ENCODE measurements at regions not wholly inside any gene's neighbourhood (a gene's known extent, or its start where the extent isn't known, plus 50 kb on each side); places are given as distances from the start of the nearest gene placed in this dataset.

DNA sequence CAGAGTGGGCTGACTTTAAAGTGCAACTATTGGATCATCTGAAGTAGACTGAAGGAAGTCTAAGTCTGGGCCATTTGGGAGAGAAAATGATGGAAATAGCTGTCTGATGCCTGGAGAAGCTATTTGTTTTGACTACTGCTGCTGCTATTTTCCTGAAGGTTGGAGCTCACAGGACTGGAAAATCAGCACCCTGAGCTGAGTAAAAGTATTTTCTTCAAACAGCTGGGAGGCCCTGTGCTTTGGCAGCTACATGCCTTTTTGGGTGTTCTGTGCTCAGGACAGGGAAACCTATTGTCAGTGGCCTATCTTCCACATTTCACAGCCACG, 302.6 kb downstream of the ENC1 start:
- ATAC-seq (peak; percentile 24), DNase-seq (ENCODE audit: low spot score) (no peak)
- intact Hi-C loops (cut with DNase I), result no loop called here

DNA sequence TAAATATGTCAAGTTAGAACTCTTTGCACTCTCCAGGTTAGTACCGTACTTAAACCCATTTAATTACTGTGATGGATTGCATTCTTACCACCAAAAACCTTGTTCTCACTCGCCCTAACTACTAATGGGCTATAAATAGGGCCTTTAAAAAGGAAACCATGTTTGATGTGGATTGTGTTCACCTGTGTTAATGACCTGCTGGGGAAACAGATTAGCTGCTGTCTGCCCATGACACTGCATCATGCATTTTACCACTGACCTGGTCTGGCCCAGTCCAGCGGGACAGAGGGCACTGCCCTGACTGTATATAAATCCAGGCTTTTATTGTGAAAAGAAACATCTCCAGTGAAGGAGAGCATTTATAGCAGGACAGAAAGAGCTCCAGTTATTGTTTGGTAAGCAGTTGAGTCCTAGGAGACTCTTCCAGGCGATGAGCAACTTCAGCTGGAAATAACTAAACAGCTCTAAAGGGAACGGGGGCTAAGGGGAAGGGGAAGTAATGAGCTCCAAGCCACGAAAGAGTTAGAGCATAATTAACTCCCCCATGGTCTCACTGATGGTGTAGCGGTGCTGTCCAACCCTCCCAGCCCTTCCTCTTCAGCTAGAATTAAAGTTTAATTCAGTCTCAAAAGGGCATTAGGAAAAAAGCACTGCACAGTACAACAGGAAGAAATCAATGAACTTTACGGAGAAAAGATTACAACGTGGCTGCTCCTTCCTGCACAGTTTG, 303.1 kb downstream of the ENC1 start:
- no peak for DNase-seq (ENCODE audit: low spot score)
- intact Hi-C loops (cut with DNase I), result no loop called here
- ATAC-seq, result no peak

DNA sequence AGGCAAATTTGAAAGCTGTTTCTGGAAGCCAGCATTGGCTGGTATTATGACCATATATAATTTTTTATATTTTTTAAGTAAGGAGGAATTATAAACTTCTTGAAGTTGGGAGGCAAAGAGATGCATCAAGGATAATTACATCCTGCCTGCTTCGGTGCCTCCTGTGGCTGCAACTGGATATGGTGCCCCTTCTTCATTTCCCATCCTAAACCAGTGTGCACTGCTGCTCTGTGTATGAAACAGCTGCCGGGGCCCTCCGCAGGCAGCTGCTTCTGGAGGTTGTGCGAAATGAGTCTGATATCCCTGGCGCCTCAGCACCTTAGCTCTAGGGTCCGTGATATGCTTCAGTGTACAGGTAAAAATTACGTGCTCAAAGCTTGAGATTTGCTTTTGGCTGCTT, 304.2 kb downstream of the ENC1 start:
- DNase-seq (ENCODE audit: low spot score), result no peak
- ATAC-seq, result no peak
- intact Hi-C loops (cut with DNase I), result no loop called here

DNA sequence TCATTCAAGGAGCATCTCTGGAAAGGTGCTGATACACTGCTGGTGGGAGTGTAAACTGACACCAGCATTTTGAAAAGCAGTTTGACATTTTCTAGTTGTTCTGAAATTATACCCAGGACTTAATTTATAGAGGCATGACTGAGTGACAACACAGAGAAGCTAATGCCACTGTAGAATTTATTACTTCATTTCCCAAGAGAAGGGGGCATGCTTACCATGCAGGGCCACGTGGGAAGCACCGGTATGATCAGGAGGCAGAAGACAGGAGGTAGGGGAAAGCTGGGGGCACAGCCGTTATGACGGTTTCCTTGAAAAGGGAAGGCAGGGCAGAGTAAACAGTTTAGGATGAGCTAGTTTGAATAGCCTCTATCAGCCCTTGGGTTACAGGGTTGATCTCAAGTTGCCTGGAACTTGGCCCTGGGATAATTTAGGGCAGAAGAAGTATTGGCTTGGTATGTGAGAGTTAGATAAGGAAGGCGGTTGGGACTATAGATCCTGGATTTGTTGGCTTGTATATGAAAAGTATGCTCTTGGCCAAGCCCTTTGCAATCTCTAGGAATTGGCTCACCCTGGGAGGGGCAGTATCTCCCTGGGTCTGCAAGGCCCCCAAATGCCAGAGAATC, 305.7 kb downstream of the ENC1 start:
- DNase-seq (ENCODE audit: low spot score) (no peak), ATAC-seq (no peak)
- intact Hi-C loops (cut with DNase I), result no loop called here

DNA sequence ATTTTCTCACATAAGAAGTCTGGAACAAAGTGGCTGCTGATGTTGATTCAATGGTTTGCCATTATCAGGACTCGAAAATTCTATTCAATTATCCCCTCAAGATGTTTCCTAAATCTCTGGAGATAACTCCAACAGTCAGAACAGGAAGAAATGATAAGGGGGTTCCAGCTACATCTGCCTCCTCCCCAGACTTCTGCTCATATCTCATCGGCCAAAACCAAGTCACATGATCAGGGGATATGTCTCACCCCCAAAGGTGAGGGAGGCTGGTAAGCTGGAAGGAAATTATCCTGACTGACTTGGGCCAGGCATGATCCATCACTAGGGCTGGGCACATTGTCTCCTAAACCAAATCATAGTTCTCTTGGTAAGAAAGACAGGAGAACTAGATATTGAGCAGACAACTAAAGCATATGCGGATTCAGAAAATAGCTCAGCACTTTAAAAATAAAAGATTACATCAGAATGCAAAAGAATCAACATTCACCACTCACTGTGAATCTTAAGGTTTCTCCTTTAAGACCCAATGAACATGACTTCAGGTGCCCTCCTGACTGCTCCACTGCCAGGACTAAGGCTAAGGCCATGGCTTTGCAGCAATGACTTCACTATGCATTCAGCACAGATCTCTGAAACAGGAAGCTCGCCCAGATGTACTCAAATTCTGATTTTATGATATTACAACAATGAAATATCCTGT, 306.3 kb downstream of the ENC1 start:
- DNase-seq (ENCODE audit: low spot score) (no peak), ATAC-seq (no peak)
- intact Hi-C loops (cut with DNase I), result no loop called here

DNA sequence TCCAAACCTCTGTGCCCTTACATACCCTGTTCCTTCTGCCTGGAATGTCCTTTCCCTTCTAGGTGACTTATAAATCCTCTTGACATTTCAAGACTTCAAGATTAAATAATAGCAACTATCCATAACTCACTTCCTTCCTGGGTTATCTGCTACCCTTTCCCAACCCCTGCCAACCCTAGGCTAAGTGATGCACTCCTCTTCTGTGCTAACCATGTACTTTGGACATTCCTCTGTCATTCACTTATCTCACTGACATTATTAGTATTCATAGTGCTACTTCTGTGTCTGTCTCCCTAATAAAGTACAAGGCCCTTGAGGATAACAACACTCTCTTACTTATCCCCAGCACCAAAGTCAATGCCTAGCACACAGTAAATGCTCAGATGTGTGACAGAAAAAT, 307.1 kb downstream of the ENC1 start:
- ATAC-seq, result no peak

DNA sequence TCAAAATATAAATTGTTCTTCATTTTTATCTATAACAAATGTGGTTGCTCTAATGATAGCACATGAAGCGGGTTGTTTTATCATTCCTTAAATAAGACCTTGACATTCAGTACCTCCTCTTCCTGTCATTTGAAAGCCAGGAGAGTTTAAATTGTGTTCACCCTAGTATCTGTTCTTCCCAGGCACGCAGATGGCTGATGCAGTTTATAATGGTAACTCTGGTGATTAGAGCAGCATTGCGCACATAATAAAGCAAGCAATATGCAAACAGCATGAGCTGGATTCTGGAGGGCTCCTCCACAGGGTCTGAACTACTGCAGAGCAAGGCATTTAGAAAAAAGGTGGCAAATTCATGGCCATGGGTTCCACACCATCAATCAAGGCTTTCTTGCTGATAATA, 307.8 kb downstream of the ENC1 start:
- ATAC-seq (no peak), DNase-seq (ENCODE audit: low spot score) (no peak)
- intact Hi-C loops (cut with DNase I), result no loop called here

More for the DNA sequence above, 307.1 kb downstream of the ENC1 start:
- intact Hi-C loops (cut with DNase I), result no loop called here
- DNase-seq (ENCODE audit: low spot score), result no peak

DNA sequence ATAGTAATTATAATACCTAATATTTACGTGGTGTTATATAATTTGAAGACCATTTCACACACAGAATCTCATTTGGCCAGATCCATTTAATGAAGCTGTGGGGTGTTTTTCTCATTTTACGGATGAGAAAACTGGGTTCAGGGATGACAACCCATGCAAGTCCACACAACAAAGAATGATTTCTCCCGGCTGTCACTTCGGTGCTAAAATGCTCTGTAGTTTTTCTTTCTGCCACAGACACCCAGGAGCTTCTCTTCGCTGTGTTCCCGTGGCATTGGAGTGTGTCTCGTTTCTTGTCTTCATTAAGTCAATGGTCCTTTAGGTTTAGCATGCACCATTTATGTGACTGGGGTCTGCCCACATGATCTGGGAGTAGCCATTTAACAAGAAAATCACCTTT, 308.5 kb downstream of the ENC1 start:
- ATAC-seq, result no peak
- intact Hi-C loops (cut with DNase I), result no loop called here

DNA sequence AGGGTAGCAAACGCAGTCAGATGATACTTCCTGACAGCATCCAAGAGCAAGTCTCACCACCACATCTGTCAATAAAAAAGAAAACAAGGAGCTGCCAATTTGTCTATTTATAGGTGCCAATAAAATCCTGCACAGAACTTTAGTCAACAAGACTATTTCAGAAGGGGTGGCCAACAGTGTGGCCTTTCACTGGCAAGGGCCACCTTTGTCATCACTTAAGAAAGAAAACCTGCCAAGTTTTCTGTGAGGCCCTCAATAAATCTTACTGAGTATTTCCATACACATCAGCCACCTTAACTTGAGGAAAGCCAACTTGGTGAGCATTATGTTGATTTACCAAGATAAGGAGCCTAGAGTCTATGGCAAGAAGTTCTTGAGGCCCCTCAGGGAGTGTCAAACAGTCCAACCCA, 312.3 kb downstream of the ENC1 start:
- intact Hi-C loops (cut with DNase I), result no loop called here
- peak; percentile 22 for ATAC-seq

More for the DNA sequence above, 308.5 kb downstream of the ENC1 start:
- no peak for DNase-seq (ENCODE audit: low spot score)

DNA sequence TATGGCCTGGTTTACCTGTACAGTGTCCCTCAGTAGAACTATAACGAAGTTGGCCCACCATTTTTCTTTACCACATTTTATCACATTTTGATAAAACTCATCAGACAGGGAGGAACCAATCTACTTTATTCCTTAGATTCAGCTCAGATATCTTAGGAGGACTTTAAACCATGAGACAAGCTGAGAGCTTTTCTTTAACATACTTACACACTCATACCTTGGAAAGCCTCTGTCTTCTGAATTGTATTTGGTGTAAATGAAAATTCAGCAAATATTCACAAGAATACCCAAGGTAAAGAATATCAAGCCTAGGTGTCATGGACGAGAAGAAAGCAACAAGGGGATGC, 313.2 kb downstream of the ENC1 start:
- DNase-seq (ENCODE audit: low spot score) (no peak), ATAC-seq (no peak)
- intact Hi-C loops (cut with DNase I), result no loop called here

More for the DNA sequence above, 312.3 kb downstream of the ENC1 start:
- no peak for DNase-seq (ENCODE audit: low spot score)

DNA sequence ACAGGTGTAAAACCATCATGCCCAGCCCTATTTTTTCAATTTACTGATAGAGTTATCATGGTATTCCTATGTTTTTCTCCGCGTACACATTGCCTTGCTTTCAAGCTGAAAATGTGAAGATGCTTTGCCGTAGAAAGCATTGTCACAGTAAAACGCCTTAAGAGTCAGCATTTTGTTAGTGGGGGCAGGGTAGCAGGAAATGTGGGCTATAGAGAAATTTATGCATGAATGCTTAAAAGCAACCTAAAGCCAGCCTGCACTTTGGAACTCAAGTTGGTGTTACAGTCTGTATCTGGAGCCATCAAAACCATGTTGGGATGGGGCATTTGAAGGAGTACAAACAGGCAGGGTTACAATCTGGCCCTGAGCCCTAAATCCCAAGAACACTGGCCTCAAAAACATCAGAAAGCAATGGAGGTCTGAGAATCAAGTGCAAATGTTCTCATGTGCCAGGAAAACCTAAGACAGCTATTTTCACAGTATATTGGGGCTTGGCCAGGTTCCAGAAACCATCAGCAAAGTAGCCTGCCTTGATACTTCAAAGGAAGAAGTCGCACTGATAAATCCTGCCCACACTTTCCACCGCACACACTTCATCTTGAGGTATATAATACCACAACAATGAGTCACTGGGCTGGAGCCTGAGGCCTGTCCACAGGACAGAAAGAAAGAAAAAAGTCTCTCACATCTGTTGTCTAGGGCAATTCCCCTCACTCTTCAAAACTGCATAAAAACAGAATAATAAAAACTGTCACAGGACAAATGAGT, 313.8 kb downstream of the ENC1 start:
- intact Hi-C loops (cut with DNase I), result no loop called here
- no peak for ATAC-seq
- no peak for DNase-seq (ENCODE audit: low spot score)

DNA sequence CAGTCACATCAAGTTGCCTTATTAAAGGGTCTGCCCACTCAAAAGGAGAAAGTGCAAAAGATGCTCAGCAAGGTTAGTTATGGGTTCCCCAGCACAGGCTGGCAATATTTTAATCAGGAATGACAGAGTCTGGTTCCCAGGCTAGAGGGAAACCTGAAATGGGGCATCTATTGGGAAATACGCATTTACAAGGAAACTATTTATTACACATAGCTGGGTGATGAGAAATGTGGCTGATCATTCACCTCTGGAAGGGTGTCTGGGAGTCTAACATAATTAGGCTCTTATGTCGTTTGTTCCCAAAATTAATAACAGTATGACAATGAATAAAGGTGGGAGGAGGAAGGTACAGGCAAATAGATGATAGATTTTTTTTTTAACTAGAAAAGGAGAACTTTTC, 314.7 kb downstream of the ENC1 start:
- DNase-seq (ENCODE audit: low spot score) (no peak), ATAC-seq (no peak)
- intact Hi-C loops (cut with DNase I), result no loop called here

DNA sequence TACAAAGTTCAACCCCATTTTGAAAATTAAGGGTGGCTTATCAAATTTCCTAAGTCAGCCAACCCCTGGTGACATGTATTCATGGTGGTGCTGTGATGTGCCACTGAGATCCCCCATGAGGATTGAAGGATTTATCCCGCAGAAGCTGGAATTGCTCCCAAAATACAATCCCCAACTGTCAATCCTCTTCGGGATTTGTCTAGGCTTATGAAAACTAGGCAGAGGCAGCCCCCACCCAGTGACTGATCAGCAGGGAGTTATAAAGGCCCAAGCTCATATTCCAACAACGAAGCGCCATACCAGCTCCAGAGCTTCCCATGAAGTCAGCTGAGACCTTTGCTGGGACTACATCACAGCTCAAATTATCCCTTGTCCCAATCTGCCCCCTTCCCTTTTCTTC, 316.0 kb downstream of the ENC1 start:
- ATAC-seq (no peak), DNase-seq (ENCODE audit: low spot score) (no peak)
- intact Hi-C loops (cut with DNase I), result no loop called here

DNA sequence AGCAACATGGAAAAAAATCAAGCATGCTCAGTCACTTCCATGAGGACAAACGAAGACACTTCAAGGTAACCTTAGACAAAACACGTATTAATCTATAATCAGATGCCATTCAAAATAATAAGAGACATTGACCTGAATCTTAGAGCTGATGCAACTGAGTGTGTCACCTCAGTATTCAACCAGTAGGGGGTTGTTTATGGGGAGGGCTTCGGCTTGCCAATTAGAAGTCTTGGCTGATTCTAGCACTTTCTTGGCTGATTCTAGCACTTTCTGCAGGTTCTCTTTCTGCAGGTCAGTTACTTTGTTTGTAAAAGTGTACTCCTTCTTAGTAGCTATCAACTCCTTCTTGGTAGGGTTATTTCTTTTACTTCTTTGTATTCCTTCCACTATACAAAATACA, 317.6 kb downstream of the ENC1 start:
- intact Hi-C loops (cut with DNase I), result no loop called here
- no peak for DNase-seq (ENCODE audit: low spot score)
- no peak for ATAC-seq

DNA sequence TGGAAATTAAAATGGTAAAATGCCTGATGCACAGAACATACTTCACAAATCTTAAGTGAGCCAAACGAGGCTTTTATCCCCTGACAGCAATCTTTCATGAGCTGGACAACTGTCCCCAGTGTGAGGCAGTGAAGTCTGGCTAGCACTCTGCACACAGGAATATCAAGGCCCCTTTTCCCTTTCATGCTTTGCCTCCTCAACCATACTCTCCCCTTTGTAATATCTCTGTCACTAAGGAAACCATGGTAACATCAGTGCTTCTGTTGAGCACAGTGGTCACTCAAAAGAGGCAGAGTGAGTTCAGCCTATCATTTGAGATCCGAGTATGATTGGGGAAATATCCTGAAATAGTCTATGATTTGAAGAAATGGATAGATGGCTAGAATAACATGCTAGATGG, 318.3 kb downstream of the ENC1 start:
- intact Hi-C loops (cut with DNase I), result no loop called here
- DNase-seq (ENCODE audit: low spot score) (no peak), ATAC-seq (no peak)

DNA sequence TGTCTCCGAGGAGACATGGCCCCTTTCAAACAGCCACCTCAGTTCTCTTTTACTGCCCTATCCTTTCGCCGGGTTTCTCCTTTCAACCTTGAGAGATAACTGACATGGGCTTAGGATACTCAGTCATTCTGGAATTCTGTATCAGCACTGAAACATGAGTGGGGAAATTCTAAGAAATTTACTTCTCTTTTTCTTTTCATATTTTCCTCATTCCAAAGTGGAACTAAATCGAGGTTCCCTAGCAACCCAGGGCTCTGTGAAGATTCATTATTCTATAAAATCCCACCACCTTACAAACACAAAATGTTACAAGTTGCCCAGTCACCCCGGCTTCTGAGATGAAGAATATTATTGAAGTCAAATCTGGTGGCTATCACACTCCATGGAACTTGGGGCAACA, 319.2 kb downstream of the ENC1 start:
- ATAC-seq, result no peak
- intact Hi-C loops (cut with DNase I), result no loop called here
- no peak for DNase-seq (ENCODE audit: low spot score)

DNA sequence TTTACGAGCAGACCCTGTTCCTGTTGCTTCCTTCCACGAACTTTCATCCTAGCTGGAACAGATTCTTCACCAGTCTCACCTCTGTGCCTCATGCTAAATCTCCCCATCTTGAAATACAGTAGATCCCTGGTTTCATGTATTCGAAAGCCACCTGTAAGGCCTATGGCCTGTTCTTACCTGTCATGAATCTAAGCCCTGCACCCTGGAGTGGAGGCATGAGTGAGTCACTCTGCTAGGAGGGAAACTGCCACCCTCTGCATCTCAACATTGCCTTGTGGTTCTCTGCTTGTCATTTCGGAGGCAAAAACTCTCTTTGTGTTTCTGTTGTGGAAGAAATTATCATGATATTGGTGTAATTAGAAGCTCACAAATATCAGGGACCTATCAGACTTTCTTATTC, 320.0 kb downstream of the ENC1 start:
- DNase-seq (ENCODE audit: low spot score) (no peak), ATAC-seq (no peak)
- intact Hi-C loops (cut with DNase I), result no loop called here

DNA sequence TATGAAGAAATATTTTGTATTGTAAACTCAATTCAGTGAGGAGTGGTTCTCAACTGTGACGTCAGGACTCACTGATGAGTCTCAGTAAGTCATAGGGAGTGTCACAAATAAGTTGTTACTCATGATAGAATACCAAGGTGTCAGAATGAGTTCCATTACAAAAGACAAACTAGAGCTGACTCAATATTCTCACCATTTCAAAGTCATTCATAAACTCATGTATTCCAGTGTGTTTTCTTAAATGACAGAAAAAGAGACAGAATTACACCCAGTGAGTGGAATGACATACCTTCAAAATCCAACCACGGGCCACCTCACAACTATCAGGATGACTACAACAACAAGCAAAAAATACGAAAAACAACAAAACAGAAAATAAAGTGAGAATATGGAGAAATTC, 321.5 kb downstream of the ENC1 start:
- DNase-seq (ENCODE audit: low spot score) (no peak), ATAC-seq (no peak)
- intact Hi-C loops (cut with DNase I), result no loop called here

DNA sequence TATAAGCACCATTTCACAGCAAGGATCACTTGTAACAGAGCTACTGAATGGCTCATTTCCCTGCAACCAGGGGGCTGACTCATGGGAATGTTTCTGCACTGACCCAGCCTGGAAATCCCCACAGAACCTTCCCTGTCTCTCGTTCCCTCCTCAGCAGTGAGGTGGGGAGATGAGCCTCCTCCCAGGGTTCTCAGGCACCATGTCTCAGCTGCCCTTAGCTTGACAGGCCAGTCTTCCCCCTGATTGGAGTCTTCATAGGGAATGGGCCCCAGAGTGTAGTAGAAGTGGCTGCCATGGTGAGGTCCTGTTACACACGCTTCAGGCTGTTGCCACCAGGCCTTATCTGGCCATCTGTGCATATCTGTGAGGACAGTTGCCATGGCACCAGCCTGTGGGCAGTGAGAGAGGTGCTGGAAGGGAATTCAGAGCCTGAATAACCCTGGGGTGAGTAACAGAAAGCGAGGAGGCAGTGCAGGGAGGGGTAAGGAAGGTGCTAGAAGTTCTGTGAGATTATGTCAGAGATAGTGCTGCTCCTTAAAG, 324.4 kb downstream of the ENC1 start:
- DNase-seq (ENCODE audit: low spot score), result no peak
- intact Hi-C loops (cut with DNase I), result no loop called here
- no peak for ATAC-seq

DNA sequence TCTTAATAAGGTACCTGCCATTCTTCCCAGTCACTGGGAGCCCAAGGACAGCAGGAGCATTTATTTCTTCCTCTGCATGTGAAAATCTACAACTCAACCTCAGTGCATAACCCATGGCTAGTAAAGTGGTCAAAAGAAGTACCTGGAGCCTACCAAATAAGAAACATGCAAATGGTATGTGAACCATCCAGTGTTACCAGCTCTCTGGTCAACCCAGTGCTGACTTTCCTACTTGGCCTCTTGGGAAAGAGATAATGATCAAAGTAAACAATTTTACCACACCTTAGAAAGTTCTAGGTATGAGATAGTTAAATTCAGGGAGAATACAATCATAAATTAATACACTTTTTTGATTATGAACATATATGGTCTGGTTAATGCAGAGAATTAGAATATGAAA, 325.6 kb downstream of the ENC1 start:
- intact Hi-C loops (cut with DNase I), result no loop called here

More for the DNA sequence above, 325.6 kb downstream of the ENC1 start:
- DNase-seq (ENCODE audit: low spot score), result no peak
- ATAC-seq, result no peak

All from sciatic nerve (tissue), 2 donors.